H1 (cell line): ENCODE measurements at regions not wholly inside any gene's neighbourhood (a gene's known extent, or its start where the extent isn't known, plus 50 kb on each side); places are given as distances from the start of the nearest gene placed in this dataset.

Experiments used
- CTCF ChIA-PET: fragments of 300-600 bp; sonication (Branson Sonifier 250); formaldehyde crosslinking; loops from one replicate; lab custom pipeline; 2021; ENCODE audit not compliant: partially characterized antibody; lab: Charles Lee
- POLR2A ChIA-PET: fragments of 300-600 bp; sonication (Branson Sonifier 250); formaldehyde crosslinking; loops from one replicate; lab custom pipeline; 2021; ENCODE audit warnings: inconsistent platforms; ENCODE audit not compliant: partially characterized antibody; lab: Charles Lee
- DNase-seq, 2 experiments: peaks; one replicate each; pipeline versions ENCODE4 v3.0.0 to v3.0.0-alpha.2; 2010 to 2022; ENCODE audit warnings: low spot score in 2 of 2, low read depth in 1 of 2, mixed read lengths in 1 of 2
- FAIRE-seq: peaks from 2 replicates; lab custom pipeline; 2011; peaks lifted over from hg19 to GRCh38; lab: Jason Lieb, UNC
- H2AFZ ChIP-seq: 2 replicates; pipeline ENCODE4 v1.8.1; 2012; ENCODE audit warnings: low read length, inconsistent platforms
- H2AK5ac ChIP-seq: 2 replicates; pipeline ENCODE4 v1.6.1; 2013; ENCODE audit warnings: low read depth, low read length
- H2BK120ac ChIP-seq: replicated peaks from 2 replicates; pipeline ENCODE3; 2013; ENCODE audit warnings: low read depth, low read length, inconsistent platforms
- H2BK12ac ChIP-seq: 2 replicates; pipeline ENCODE4 v1.6.1; 2013; ENCODE audit warnings: low read depth, low read length
- H2BK15ac ChIP-seq: 2 replicates; pipeline ENCODE4 v1.6.1; 2013; ENCODE audit warnings: low read length
- H2BK20ac ChIP-seq: 2 replicates; pipeline ENCODE4 v1.6.1; 2013; ENCODE audit warnings: low read length
- H2BK5ac ChIP-seq: 2 replicates; pipeline ENCODE4 v1.6.1; 2013; ENCODE audit warnings: low read depth, low read length
- H3K14ac ChIP-seq: 2 replicates; pipeline ENCODE4 v1.6.1; 2013; ENCODE audit warnings: inconsistent platforms; ENCODE audit not compliant: insufficient read length
- H3K18ac ChIP-seq: 2 replicates; pipeline ENCODE4 v1.6.1; 2013; ENCODE audit warnings: low read length; ENCODE audit errors: extremely low read depth
- H3K23ac ChIP-seq: 2 replicates; pipeline ENCODE4 v1.6.1; 2013; ENCODE audit warnings: inconsistent platforms; ENCODE audit not compliant: insufficient read length
- H3K23me2 ChIP-seq: 2 replicates; pipeline ENCODE4 v1.6.1; 2013; ENCODE audit warnings: low read depth, low read length
- H3K27ac ChIP-seq: 2 replicates; pipeline ENCODE4 v1.6.1; 2011; ENCODE audit warnings: low read depth, low read length, inconsistent platforms
- H3K27me3 ChIP-seq, 4 experiments: replicated peaks in 1 of 4; 1 replicate in 1 of 4; 2 replicates in 3 of 4; pipeline versions ENCODE4 v1.6.1 to v1.8.1; 2011 to 2013; ENCODE audit warnings: low read length in 3 of 4, mild to moderate bottlenecking in 3 of 4, inconsistent platforms in 2 of 4, mixed read lengths in 2 of 4, moderate library complexity in 1 of 4; ENCODE audit not compliant: control insufficient read depth in 3 of 4, insufficient read depth in 3 of 4; ENCODE audit errors: extremely low read depth in 1 of 4
- H3K36me3 ChIP-seq, 4 experiments: 2 replicates each; pipeline versions ENCODE4 v1.6.1 to v1.8.1; 2011 to 2013; ENCODE audit warnings: mild to moderate bottlenecking in 4 of 4, low read length in 3 of 4, moderate library complexity in 2 of 4, control low read depth in 1 of 4, inconsistent platforms in 1 of 4; ENCODE audit not compliant: insufficient read depth in 4 of 4, control insufficient read depth in 2 of 4
- H3K4ac ChIP-seq: replicated peaks from 2 replicates; pipeline ENCODE3; 2013; ENCODE audit warnings: low read length, low read depth, mixed read lengths, inconsistent platforms; ENCODE audit not compliant: insufficient read length
- H3K4me1 ChIP-seq, 4 experiments: replicated peaks in 1 of 4; 1 replicate in 1 of 4; 2 replicates in 3 of 4; pipeline versions ENCODE4 v1.6.1 to v1.8.1; 2011 to 2013; ENCODE audit warnings: low read length in 3 of 4, inconsistent platforms in 2 of 4, mixed read lengths in 1 of 4; ENCODE audit not compliant: insufficient read depth in 4 of 4, control insufficient read depth in 3 of 4
- H3K4me2 ChIP-seq, 2 experiments: 2 replicates each; pipeline versions ENCODE4 v1.6.1 to v1.8.1; 2011 to 2013; ENCODE audit warnings: low read depth in 2 of 2, low read length in 2 of 2, control low read depth in 1 of 2, inconsistent platforms in 1 of 2, mild to moderate bottlenecking in 1 of 2; ENCODE audit not compliant: insufficient read depth in 1 of 2
- H3K4me3 ChIP-seq, 4 experiments: fragments of 200-600, 300-600 bp in 1 of 4; sonication (generic), shearing (Covaris generic), sonication (Bioruptor Twin) in 1 of 4; 2 replicates each; pipeline versions ENCODE4 v1.5.1 to v1.8.1; 2011 to 2016; ENCODE audit warnings: low read length in 4 of 4, low read depth in 3 of 4, control low read depth in 2 of 4, inconsistent platforms in 2 of 4, mild to moderate bottlenecking in 2 of 4, mixed read lengths in 1 of 4, moderate library complexity in 1 of 4; ENCODE audit not compliant: insufficient read depth in 2 of 4; ENCODE audit errors: extremely low read depth in 1 of 4
- H3K56ac ChIP-seq: replicated peaks from 2 replicates; pipeline ENCODE3; 2013; ENCODE audit warnings: low read depth, mild to moderate bottlenecking, mixed read lengths, low read length, inconsistent platforms; ENCODE audit not compliant: insufficient read length
- H3K79me1 ChIP-seq: 2 replicates; pipeline ENCODE4 v1.6.1; 2013; ENCODE audit warnings: low read depth, low read length, control low read depth
- H3K79me2 ChIP-seq, 2 experiments: 2 replicates each; pipeline versions ENCODE4 v1.6.1 to v1.8.1; 2012 to 2013; ENCODE audit warnings: low read length in 2 of 2, mild to moderate bottlenecking in 2 of 2, inconsistent platforms in 1 of 2; ENCODE audit not compliant: insufficient read depth in 2 of 2, control insufficient read depth in 1 of 2
- H3K9ac ChIP-seq, 4 experiments: replicated peaks in 1 of 4; 1 replicate in 1 of 4; 2 replicates in 3 of 4; pipeline versions ENCODE4 v1.6.1 to v1.8.1; 2011 to 2013; ENCODE audit warnings: low read depth in 3 of 4, low read length in 3 of 4, control low read depth in 2 of 4, mild to moderate bottlenecking in 2 of 4, moderate library complexity in 2 of 4, inconsistent platforms in 1 of 4; ENCODE audit errors: extremely low read depth in 1 of 4
- H3K9me3 ChIP-seq, 2 experiments: 2 replicates each; pipeline versions ENCODE4 v1.6.1 to v1.8.1; 2012 to 2013; ENCODE audit warnings: mild to moderate bottlenecking in 2 of 2, moderate library complexity in 2 of 2, control low read depth in 1 of 2, inconsistent platforms in 1 of 2, low read depth in 1 of 2, low read length in 1 of 2, mixed read lengths in 1 of 2; ENCODE audit not compliant: insufficient read depth in 2 of 2
- H4K20me1 ChIP-seq, 2 experiments: replicated peaks in 1 of 2; 2 replicates each; pipeline versions ENCODE3 to v1.8.1; 2011 to 2013; ENCODE audit warnings: inconsistent platforms in 2 of 2, low read length in 2 of 2, mild to moderate bottlenecking in 1 of 2; ENCODE audit not compliant: insufficient read depth in 2 of 2, control insufficient read depth in 1 of 2
- H4K5ac ChIP-seq: 2 replicates; pipeline ENCODE4 v1.6.1; 2013; ENCODE audit warnings: low read length, low read depth, mixed read lengths, inconsistent platforms; ENCODE audit not compliant: insufficient read length
- H4K8ac ChIP-seq: 2 replicates; pipeline ENCODE4 v1.8.0; 2013; ENCODE audit warnings: mild to moderate bottlenecking, moderate library complexity, low read length, inconsistent platforms; ENCODE audit not compliant: insufficient read depth; ENCODE audit errors: extremely low read depth
- H4K91ac ChIP-seq: replicated peaks from 2 replicates; pipeline ENCODE3; 2013; ENCODE audit warnings: low read length, mixed read lengths, inconsistent platforms; ENCODE audit not compliant: insufficient read length
- POLR2A ChIP-seq, 2 experiments: IDR thresholded peaks; 1 replicate in 1 of 2; 2 replicates in 1 of 2; pipeline ENCODE4 v1.6.1; 2011; ENCODE audit warnings: low read depth in 2 of 2, low read length in 2 of 2, mild to moderate bottlenecking in 2 of 2; ENCODE audit errors: control extremely low read depth in 1 of 2
- TAF1 ChIP-seq: IDR thresholded peaks from 2 replicates; pipeline ENCODE4 v1.6.1; 2011; ENCODE audit warnings: mild to moderate bottlenecking, low read depth, low read length
- TAF7 ChIP-seq: optimal IDR thresholded peaks from 2 replicates; pipeline ENCODE3; 2011; ENCODE audit warnings: low read depth, mild to moderate bottlenecking, inconsistent platforms, low read length, moderate library complexity, borderline replicate concordance
- WGBS, 2 experiments: shearing (Covaris generic) in 1 of 2; methylation state at CpG; one replicate each; pipeline versions ENCODE4 v1.1.6 to v1.1.7; 2013 to 2015; ENCODE audit warnings: low lambda C conversion rate in 2 of 2, mixed read lengths in 2 of 2, inconsistent platforms in 1 of 2, low coverage in 1 of 2, missing lambda C conversion rate in 1 of 2; ENCODE audit not compliant: insufficient replicate concordance in 2 of 2, insufficient coverage in 1 of 2, insufficient read length in 1 of 2; ENCODE audit errors: extremely low coverage in 1 of 2, missing lambda C conversion rate in 1 of 2; 5-methylcytosine and 5-hydroxymethylcytosine counted together

GRCh38 chr20:10109641-10110040 is 74.9 kb downstream of the ANKEF1 start:
- Histone ChIP-seq H3K56ac (no peak overlapping the region), H4K5ac (no peak overlapping the region), H3K4me3 (no peak overlapping the region), H3K9ac (no peak overlapping the region), H3K27ac (no peak overlapping the region), H2BK120ac (no peak overlapping the region), H4K8ac (no peak overlapping the region), H4K91ac (no peak overlapping the region), H3K27me3 (no peaks in the 10 kb centered on the region), H3K23me2 (no peaks in the 10 kb centered on the region), H2BK5ac (no peak overlapping the region), H3K36me3 (no peaks in the 10 kb centered on the region), H2BK12ac (no peak overlapping the region), H3K4me2 (no peak overlapping the region), H3K9me3 (no peaks in the 10 kb centered on the region), H3K14ac (no peak overlapping the region), H2BK20ac (no peak overlapping the region), H3K79me2 (no peaks in the 10 kb centered on the region), H3K18ac (no peak overlapping the region), H3K79me1 (no peaks in the 10 kb centered on the region), H4K20me1 (no peaks in the 10 kb centered on the region), H3K4ac (no peak overlapping the region), H3K23ac (no peak overlapping the region), H3K4me1 (no peaks in the 10 kb centered on the region), H2BK15ac (no peak overlapping the region), H2AFZ (no peak overlapping the region), H2AK5ac (no peak overlapping the region)
- DNase-seq (no peak), FAIRE-seq (no peak)
- POLR2A ChIA-PET: no interaction called here
- CTCF ChIA-PET: interaction anchor here (1.1 to 1.6 kb wide), 2 partner anchors 10 to 17 kb away, joined by 3 to 4 read pairs; no protein-coding TSS in a partner anchor
- TF ChIP-seq TAF7 (no peak), POLR2A (IDR thresholded peaks at IDR 0.05; ENCODE audit: control extremely low read depth in 1 of 2, low read depth in 2 of 2, low read length in 2 of 2) (no peak), TAF1 (no peak)
- whole genome bisulfite sequencing, 2 experiments: 92% methylated on average over 2 of the region's 2 CpGs; no CpG with 5 or more reads in 1 of the 2 experiments
